GM13977 (cell line): ENCODE measurements at regions not wholly inside any gene's neighbourhood (a gene's known extent, or its start where the extent isn't known, plus 50 kb on each side); places are given as distances from the start of the nearest gene placed in this dataset.

Experiments used
- DNase-seq: peaks from one replicate; pipeline ENCODE4 v3.0.0; 2012; ENCODE audit warnings: low spot score
- in situ Hi-C: fragments of 300-500 bp; cut with MboI; formaldehyde crosslinking; loops from one replicate; pipeline ENCODE4 v1.12.0; 2022; ENCODE audit warnings: low sequenced_read_pairs, low pct_unique_long_range_greater_than_20kb, mixed read lengths, inconsistent platforms; ENCODE audit not compliant: unreplicated experiment
- TF ChIP-seq, protein P1 (sequence below): IDR thresholded peaks from 2 replicates; pipeline ENCODE4 v1.5.1; 2012; ENCODE audit warnings: mild to moderate bottlenecking, control low read depth; ENCODE audit not compliant: insufficient read depth; ENCODE audit errors: extremely low read depth, missing control alignments

DNA sequence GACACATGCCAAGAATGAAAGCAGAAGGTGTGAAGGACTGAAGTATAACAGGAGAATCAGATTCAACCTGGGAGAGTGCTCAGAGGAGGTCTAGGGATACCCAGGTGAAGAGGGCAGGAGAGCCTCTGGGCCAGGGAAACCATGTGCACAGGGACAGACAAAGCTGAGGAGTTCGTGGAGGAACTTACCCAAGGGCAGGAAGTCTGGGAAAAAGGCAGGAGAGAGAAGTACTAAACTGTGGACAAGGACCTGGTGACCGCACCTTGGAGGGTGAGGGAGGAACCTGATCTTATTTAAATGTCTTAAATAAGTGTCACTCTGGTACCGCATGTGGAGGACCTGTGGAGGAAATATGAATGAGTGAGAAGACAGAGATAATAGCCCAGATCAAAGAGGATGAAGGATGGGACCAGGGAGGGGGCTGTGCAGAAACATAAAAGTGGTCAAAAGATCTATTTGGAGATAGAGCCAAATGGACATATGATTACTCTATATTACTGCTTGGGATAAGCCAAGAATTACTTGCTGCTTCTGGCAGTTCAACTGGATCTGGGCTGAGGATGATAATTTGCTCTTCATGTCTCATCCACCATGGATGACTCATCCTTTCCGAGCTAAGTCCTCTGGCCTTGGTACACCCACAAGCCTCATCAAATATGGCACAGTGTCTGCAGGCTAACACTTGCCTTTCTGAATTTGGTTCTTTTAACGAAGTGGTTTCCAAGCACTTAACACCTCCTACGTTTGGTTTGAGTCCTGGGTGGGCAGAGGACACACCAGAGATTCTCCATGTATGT is 116.9 kb upstream of the NMNAT3 start:
- in situ Hi-C loops: no loop called here
- TF ChIP-seq, protein P1, sequence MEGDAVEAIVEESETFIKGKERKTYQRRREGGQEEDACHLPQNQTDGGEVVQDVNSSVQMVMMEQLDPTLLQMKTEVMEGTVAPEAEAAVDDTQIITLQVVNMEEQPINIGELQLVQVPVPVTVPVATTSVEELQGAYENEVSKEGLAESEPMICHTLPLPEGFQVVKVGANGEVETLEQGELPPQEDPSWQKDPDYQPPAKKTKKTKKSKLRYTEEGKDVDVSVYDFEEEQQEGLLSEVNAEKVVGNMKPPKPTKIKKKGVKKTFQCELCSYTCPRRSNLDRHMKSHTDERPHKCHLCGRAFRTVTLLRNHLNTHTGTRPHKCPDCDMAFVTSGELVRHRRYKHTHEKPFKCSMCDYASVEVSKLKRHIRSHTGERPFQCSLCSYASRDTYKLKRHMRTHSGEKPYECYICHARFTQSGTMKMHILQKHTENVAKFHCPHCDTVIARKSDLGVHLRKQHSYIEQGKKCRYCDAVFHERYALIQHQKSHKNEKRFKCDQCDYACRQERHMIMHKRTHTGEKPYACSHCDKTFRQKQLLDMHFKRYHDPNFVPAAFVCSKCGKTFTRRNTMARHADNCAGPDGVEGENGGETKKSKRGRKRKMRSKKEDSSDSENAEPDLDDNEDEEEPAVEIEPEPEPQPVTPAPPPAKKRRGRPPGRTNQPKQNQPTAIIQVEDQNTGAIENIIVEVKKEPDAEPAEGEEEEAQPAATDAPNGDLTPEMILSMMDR: no peak
- no peak for DNase-seq

DNA sequence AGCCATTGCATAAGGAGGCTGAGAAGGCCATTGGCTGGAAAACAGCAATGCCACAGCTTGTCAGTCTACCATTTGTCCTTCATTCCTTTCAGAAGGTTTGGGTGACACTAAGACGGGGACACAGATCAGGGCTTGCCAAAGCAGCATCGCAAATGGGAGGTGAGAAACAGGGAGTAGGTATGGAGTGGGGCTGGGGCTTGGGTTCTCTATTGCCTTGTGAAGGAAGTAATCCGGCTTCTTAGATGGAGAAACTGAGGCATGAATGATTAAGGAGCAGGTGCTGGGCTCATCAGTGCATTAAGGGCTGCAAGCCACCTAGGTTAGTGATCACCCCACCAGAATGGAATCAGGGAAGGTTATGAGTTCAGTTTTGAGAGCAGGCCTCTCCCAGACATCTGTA is 115.6 kb upstream of the NMNAT3 start:
- DNase-seq: no peak
- in situ Hi-C loops: no loop called here
- TF ChIP-seq, protein P1: no peak

DNA sequence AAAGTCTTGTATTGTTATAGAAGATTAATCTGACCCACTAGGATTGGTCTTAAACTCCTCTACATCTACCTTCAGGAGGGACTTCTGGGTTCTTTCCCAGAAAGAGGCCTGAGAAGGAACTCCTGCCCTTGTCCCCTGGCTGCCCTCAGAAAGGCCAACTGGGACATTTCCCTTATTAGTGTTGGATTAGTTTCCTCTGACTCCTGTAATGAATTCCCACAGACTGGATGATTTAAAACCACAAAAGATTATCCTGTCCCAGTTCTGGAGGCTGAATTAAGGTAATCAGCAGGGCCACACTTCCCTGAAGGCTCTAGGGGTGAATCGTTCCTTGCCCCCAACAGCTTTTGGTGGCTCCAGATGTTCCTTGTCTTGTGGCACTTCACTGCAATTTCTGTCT is 102.8 kb upstream of the NMNAT3 start:
- DNase-seq: no peak
- in situ Hi-C loops: no loop called here
- TF ChIP-seq, protein P1: no peak

DNA sequence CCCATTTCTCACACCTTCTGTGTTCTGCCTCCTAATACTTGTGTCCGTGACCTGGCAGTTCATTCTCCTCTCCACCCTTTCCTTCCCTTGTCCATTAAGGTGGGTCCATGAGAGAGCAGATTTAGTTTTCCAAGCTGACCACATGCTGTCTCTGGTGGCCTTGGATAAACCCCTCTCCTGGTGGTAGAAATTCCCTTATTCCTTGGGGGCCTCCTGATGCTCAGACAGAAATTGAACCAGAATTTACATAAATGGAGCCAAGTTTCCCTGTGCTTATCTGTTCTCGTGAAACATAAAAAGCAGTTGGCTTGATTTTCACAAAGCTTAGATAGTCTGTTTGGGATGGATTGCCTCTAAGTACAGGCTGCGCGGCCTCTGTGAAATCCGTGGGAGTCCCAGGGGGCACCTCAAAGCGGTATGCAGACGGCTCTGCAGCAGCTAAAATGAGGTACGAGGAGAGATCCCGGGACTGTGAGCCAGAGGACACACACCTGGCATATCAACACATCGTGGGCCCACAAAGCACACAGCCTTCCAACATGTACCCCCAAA is 101.0 kb upstream of the NMNAT3 start:
- TF ChIP-seq, protein P1: no peak
- no peak for DNase-seq
- in situ Hi-C loops: no loop called here

DNA sequence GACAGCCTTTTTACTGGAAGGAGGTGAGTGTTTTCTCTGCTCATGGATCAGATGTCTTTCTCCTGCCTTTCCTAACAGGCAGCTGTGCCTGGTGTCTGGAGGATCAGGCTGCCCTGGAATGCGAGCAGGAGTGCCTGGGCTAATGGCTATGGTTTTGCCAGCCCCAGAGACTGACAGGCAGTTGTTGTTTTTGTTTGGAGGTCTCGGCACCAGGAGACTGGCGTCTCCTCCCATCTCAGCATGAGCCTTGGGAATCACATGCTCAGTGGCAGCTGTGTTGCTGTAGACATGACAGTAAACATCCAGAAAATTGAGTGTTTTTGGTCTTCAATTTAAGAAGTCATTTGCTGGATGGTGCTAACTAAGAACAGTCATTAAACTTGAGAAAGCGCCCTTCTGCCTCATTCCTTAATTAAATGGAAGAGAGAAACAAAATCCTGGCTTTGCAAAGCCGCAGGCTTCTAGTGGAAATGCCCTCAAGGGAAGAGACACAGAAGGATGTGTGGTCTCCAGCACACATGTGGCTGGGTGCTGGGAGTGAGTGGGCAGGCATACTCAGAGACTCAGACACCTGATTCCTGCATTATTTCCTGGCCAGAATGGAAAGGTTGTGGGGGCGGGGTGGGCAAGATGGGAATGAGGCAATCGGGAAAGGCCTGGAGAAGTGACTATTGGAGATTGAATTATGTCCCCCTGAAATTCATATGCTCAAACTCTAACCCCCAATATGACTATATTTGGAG is 97.0 kb upstream of the NMNAT3 start:
- DNase-seq: no peak
- in situ Hi-C loops: no loop called here
- TF ChIP-seq, protein P1: no peak

DNA sequence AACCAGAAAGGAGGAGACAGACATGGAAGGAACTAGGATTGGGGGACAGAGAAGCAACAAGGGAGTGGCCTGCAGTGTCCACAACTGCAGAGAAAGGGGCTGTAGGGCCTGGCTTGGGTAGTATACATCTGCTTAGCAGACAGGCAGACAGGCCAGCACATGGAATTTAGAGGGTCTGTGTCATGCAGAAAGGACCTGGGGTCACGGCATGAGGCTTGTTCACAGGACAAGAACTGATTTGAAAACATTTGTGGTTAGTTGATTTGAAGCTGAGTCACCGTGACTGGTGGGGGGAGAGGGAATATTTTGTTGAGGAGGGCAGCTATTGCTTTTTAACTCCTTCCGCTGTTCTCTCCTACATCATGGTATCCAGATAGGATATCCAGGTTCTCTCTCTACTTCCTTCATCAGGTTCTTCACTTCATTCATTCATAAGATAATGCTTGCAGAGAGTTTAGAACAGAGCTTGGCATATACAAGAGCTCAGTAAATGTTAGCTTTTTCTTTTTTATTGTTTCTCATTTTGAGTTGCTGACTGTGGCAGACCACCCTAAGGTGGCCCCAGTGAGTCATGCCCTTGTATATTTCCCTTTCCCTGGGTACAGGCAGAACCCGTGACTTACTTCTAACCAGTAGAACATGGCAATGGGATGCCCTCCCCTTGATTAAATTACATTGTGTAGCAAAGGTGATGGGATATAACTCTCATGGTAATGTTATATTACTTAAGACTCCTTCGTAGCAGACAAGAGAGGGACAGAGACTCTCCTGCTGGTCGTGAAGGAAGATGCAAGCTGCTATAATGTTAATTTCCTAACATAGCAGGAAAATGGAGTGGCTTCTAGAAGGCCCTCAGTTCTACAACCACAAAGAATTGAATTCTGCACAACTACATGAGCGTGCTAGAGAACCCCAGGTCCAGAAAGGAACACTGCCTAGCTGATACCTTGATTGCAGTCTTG is 95.0 kb upstream of the NMNAT3 start:
- no peak for DNase-seq
- in situ Hi-C loops: no loop called here

More for the DNA sequence above, 95.0 kb upstream of the NMNAT3 start:
- TF ChIP-seq, protein P1: no peak
